ENCODE measurements at regions not wholly inside any gene's neighbourhood (a gene's known extent, or its start where the extent isn't known, plus 50 kb on each side); places are given as distances from the start of the nearest gene placed in this dataset.

DNA sequence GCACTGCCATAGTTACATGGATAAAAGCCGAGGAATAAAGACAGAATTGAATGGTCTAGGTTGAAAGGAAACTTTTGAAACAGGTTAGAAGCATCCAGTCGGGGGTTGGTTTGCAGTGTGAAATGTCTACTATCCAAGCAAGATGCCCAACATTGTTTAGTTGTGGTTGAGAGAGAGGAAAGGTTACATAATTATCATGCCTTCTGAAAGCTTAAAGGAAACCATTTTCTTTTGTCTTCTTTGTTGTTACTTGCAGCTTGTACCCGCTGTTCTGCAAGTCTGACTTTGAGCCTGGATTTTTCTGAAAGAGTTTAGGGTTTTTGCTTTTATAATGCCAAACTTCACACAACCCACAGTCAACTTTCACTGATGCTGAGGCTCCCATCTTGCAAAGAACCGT lies 167.9 kb downstream of the AXIN2 start:
- TF ChIP-seq, protein P1, sequence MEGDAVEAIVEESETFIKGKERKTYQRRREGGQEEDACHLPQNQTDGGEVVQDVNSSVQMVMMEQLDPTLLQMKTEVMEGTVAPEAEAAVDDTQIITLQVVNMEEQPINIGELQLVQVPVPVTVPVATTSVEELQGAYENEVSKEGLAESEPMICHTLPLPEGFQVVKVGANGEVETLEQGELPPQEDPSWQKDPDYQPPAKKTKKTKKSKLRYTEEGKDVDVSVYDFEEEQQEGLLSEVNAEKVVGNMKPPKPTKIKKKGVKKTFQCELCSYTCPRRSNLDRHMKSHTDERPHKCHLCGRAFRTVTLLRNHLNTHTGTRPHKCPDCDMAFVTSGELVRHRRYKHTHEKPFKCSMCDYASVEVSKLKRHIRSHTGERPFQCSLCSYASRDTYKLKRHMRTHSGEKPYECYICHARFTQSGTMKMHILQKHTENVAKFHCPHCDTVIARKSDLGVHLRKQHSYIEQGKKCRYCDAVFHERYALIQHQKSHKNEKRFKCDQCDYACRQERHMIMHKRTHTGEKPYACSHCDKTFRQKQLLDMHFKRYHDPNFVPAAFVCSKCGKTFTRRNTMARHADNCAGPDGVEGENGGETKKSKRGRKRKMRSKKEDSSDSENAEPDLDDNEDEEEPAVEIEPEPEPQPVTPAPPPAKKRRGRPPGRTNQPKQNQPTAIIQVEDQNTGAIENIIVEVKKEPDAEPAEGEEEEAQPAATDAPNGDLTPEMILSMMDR (IDR thresholded peaks at IDR 0.05; ENCODE audit: borderline replicate concordance, extremely low read depth, low read length, poor library complexity, severe bottlenecking) = no peak
- TF ChIP-seq EZH2 (IDR thresholded peaks at IDR 0.05; ENCODE audit: borderline replicate concordance, low read depth, low read length, severe bottlenecking) = no peak

All from DND-41 (cell line).